Trophoblast cell (in vitro differentiated cells and primary cell): ENCODE measurements at regions not wholly inside any gene's neighbourhood (a gene's known extent, or its start where the extent isn't known, plus 50 kb on each side); places are given as distances from the start of the nearest gene placed in this dataset.

ENCODE experiments used
- DNase-seq, 2 donors: peaks; one replicate each; pipeline ENCODE4 v3.0.0-alpha.2; 2016
- H2AFZ ChIP-seq: 2 replicates; pipeline ENCODE4 v1.6.1; 2013; ENCODE audit warnings: low read length, moderate library complexity, mild to moderate bottlenecking; ENCODE audit not compliant: insufficient read depth, poor library complexity
- H2AK5ac ChIP-seq: 2 replicates; pipeline ENCODE4 v1.6.1; 2013; ENCODE audit warnings: mild to moderate bottlenecking, low read length
- H2BK120ac ChIP-seq: 2 replicates; pipeline ENCODE4 v1.6.1; 2013; ENCODE audit warnings: low read length, mild to moderate bottlenecking, moderate library complexity; ENCODE audit not compliant: insufficient read depth, poor library complexity
- H2BK12ac ChIP-seq: 2 replicates; pipeline ENCODE4 v1.6.1; 2013; ENCODE audit warnings: mild to moderate bottlenecking, low read length, moderate library complexity
- H2BK5ac ChIP-seq: 2 replicates; pipeline ENCODE4 v1.6.1; 2013; ENCODE audit warnings: low read length, low read depth, moderate library complexity, mild to moderate bottlenecking; ENCODE audit not compliant: poor library complexity
- H3K14ac ChIP-seq: 2 replicates; pipeline ENCODE4 v1.6.1; 2013; ENCODE audit warnings: mild to moderate bottlenecking, low read length
- H3K18ac ChIP-seq: 2 replicates; pipeline ENCODE4 v1.6.1; 2013; ENCODE audit warnings: mild to moderate bottlenecking, low read length
- H3K23ac ChIP-seq: 2 replicates; pipeline ENCODE4 v1.6.1; 2013; ENCODE audit warnings: low read length
- H3K27ac ChIP-seq: 2 replicates; pipeline ENCODE4 v1.5.1; 2013; ENCODE audit warnings: low read depth, mild to moderate bottlenecking, inconsistent platforms, low read length, moderate library complexity
- H3K27me3 ChIP-seq: 2 replicates; pipeline ENCODE4 v1.6.1; 2013; ENCODE audit warnings: inconsistent platforms, mild to moderate bottlenecking, low read length, moderate library complexity; ENCODE audit not compliant: insufficient read depth
- H3K36me3 ChIP-seq, 2 experiments: 1 replicate in 1 of 2; 2 replicates in 1 of 2; pipeline ENCODE4 v1.6.1; 2013; ENCODE audit warnings: low read length in 2 of 2, mild to moderate bottlenecking in 2 of 2, moderate library complexity in 1 of 2; ENCODE audit not compliant: insufficient read depth in 2 of 2, control insufficient read depth in 1 of 2
- H3K4ac ChIP-seq: 2 replicates; pipeline ENCODE4 v1.6.1; 2013; ENCODE audit warnings: low read depth, mild to moderate bottlenecking, low read length, moderate library complexity
- H3K4me1 ChIP-seq, 2 experiments: 1 replicate in 1 of 2; 2 replicates in 1 of 2; pipeline ENCODE4 v1.6.1; 2013; ENCODE audit warnings: low read length in 2 of 2, mild to moderate bottlenecking in 2 of 2, moderate library complexity in 1 of 2; ENCODE audit not compliant: insufficient read depth in 2 of 2, control insufficient read depth in 1 of 2
- H3K4me2 ChIP-seq: 2 replicates; pipeline ENCODE4 v1.6.1; 2013; ENCODE audit warnings: inconsistent platforms, mild to moderate bottlenecking, low read length, moderate library complexity
- H3K4me3 ChIP-seq: 2 replicates; pipeline ENCODE4 v1.5.1; 2013; ENCODE audit warnings: mild to moderate bottlenecking, low read depth, low read length, inconsistent platforms
- H3K79me1 ChIP-seq: one replicate; pipeline ENCODE4 v1.6.1; 2013; ENCODE audit warnings: low read length
- H3K79me2 ChIP-seq: 2 replicates; pipeline ENCODE4 v1.6.1; 2013; ENCODE audit warnings: low read length, mild to moderate bottlenecking; ENCODE audit not compliant: control insufficient read depth, insufficient read depth, poor library complexity
- H3K9ac ChIP-seq: 2 replicates; pipeline ENCODE4 v1.6.1; 2013; ENCODE audit warnings: mild to moderate bottlenecking, low read length
- H3K9me3 ChIP-seq: 2 replicates; pipeline ENCODE4 v1.6.1; 2013; ENCODE audit warnings: low read depth, mild to moderate bottlenecking, control low read depth, inconsistent platforms, low read length; ENCODE audit not compliant: insufficient read depth
- H4K12ac ChIP-seq: 2 replicates; pipeline ENCODE4 v1.6.1; 2013; ENCODE audit warnings: low read depth, mild to moderate bottlenecking, low read length, moderate library complexity
- H4K8ac ChIP-seq: 2 replicates; pipeline ENCODE4 v1.6.1; 2013; ENCODE audit warnings: low read depth, mild to moderate bottlenecking, low read length, moderate library complexity
- H4K91ac ChIP-seq: one replicate; pipeline ENCODE4 v1.6.1; 2013; ENCODE audit warnings: low read depth, mild to moderate bottlenecking, low read length, moderate library complexity
- WGBS: extraction: QIAGEN DNeasy Blood & Tissue Kit; methylation state at CpG from one replicate; pipeline ENCODE4 v1.1.7; 2013; ENCODE audit warnings: missing lambda C conversion rate; ENCODE audit not compliant: insufficient read length, insufficient coverage; ENCODE audit errors: extremely low coverage; 5-methylcytosine and 5-hydroxymethylcytosine counted together

DNA sequence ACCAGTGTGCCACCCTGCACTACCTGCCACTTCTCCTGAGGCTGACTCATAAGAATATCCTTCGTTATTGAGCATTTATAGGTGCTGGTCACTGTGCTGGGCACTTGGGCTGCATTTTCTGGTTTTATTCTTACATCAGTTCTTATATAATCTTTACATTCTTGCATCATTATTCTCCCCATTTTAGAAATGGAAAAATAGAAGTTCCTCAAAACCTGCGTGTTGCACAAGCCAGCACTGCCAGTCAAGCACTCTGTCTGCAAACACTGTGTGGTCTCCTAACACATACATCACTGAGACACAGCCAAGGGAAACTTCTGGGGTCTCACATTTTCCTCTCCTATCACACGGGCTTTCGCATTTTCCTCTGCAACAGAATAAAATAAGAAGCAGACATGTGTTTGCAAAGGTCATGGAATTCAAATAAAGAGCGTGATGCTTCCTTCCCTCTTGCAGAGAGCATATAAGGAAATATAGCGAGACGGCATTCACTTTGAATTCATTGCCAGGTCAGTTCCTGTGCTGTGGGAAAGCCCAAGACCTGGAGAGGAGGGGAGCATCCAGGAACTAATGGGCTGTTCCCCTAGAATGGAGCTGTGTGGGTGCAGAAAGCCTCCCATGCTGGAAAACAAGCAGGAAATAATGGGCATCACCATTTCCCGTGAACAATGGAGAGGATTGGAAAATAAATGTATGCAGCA, 73.9 kb upstream of the SEZ6L start:
- no peaks in the 10 kb centered on the region for H3K27me3 ChIP-seq
- no peaks in the 10 kb centered on the region for H3K79me2 ChIP-seq
- H3K4ac ChIP-seq: no peak overlapping the region
- no CpG with 5 or more reads among the region's 8 CpGs for WGBS
- no peak overlapping the region for H3K9ac ChIP-seq
- H2BK5ac ChIP-seq: no peak overlapping the region
- no peak overlapping the region for H2BK12ac ChIP-seq
- no peak overlapping the region for H2AK5ac ChIP-seq
- no peak overlapping the region for H4K91ac ChIP-seq
- no peak for DNase-seq
- H2AFZ ChIP-seq: no peak overlapping the region
- no peak overlapping the region for H4K8ac ChIP-seq
- no peaks in the 10 kb centered on the region for H3K4me1 ChIP-seq
- no peaks in the 10 kb centered on the region for H3K79me1 ChIP-seq
- no peak overlapping the region for H3K23ac ChIP-seq
- no peaks in the 10 kb centered on the region for H3K36me3 ChIP-seq
- no peak overlapping the region for H4K12ac ChIP-seq
- H3K9me3 ChIP-seq: peaks cover 2% of the 10 kb centered on the region
- no peak overlapping the region for H3K27ac ChIP-seq
- H3K14ac ChIP-seq: no peak overlapping the region
- H3K18ac ChIP-seq: no peak overlapping the region
- no peak overlapping the region for H2BK120ac ChIP-seq
- H3K4me3 ChIP-seq: no peak overlapping the region
- no peak overlapping the region for H3K4me2 ChIP-seq

DNA sequence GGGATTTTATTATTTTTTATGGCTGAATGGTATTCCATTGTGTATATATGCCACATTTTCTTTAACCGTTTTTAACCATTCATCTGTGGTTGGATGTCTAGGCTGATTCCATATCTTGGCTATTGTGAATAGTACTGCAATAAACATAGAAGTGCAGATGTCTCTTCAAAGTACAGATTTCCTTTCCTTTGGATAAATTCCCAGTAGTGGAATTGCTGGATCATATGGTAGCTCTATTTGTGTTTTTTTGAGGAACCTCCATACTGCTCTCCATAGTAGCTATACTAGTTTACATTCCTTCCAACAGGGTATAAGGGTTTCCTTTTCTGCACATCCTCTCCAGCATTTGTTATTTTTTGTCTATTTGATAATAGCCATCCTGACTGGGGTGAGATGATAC, 71.9 kb upstream of the SEZ6L start:
- no peak overlapping the region for H3K14ac ChIP-seq
- no peaks in the 10 kb centered on the region for H3K27me3 ChIP-seq
- H3K27ac ChIP-seq: no peak overlapping the region
- no peak overlapping the region for H4K91ac ChIP-seq
- H2AFZ ChIP-seq: no peak overlapping the region
- no peak overlapping the region for H4K12ac ChIP-seq
- no peak overlapping the region for H4K8ac ChIP-seq
- H2AK5ac ChIP-seq: no peak overlapping the region
- H2BK120ac ChIP-seq: no peak overlapping the region
- H3K79me1 ChIP-seq: no peaks in the 10 kb centered on the region
- no peak overlapping the region for H3K23ac ChIP-seq
- no peak overlapping the region for H3K4me2 ChIP-seq
- no peak overlapping the region for H2BK5ac ChIP-seq
- no peak overlapping the region for H3K4ac ChIP-seq
- no peak overlapping the region for H3K4me3 ChIP-seq
- no peak overlapping the region for H3K18ac ChIP-seq
- H3K9me3 ChIP-seq: peaks cover 2% of the 10 kb centered on the region
- H3K9ac ChIP-seq: no peak overlapping the region
- H3K79me2 ChIP-seq: no peaks in the 10 kb centered on the region
- H3K4me1 ChIP-seq: peaks cover 0 to 2% of the 10 kb centered on the region in 2 experiments
- H2BK12ac ChIP-seq: no peak overlapping the region
- no peaks in the 10 kb centered on the region for H3K36me3 ChIP-seq
- WGBS: no CpG with 5 or more reads among the region's 1 CpG
- no peak for DNase-seq

DNA sequence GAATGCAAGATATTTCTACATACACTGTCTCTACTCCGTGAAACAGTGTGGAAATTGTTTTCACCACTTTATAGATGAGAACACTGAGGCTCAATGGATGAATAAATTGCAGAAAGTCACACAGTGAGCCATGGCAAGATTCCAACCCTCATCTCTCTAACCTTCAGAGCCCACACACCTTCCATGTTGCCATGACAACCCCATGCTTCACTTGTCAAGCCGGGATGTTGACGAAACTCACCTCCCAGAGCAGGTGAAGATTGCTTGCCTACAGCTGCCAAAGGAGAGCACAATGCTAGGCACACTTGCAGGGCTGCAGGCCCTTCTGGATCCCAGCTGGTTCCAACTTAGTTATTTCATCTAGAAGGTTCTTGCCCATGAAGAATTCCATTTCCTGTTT, 71.4 kb upstream of the SEZ6L start:
- Histone ChIP-seq H3K9ac (no peak overlapping the region), H3K9me3 (peaks cover 2% of the 10 kb centered on the region), H3K4me3 (no peak overlapping the region), H3K36me3 (no peaks in the 10 kb centered on the region), H3K14ac (no peak overlapping the region), H2BK12ac (no peak overlapping the region), H3K27ac (no peak overlapping the region), H4K91ac (no peak overlapping the region), H2AK5ac (no peak overlapping the region), H2AFZ (no peak overlapping the region), H4K8ac (no peak overlapping the region), H3K23ac (no peak overlapping the region), H3K4me1 (peaks cover 0 to 2% of the 10 kb centered on the region in 2 experiments), H4K12ac (no peak overlapping the region), H3K4me2 (no peak overlapping the region), H2BK5ac (no peak overlapping the region), H3K18ac (no peak overlapping the region), H3K79me1 (no peaks in the 10 kb centered on the region), H3K79me2 (no peaks in the 10 kb centered on the region), H2BK120ac (no peak overlapping the region), H3K4ac (no peak overlapping the region), H3K27me3 (no peaks in the 10 kb centered on the region)
- peak in 1 of 2 donors; percentile 6 for DNase-seq
- WGBS: no CpG with 5 or more reads among the region's 3 CpGs

DNA sequence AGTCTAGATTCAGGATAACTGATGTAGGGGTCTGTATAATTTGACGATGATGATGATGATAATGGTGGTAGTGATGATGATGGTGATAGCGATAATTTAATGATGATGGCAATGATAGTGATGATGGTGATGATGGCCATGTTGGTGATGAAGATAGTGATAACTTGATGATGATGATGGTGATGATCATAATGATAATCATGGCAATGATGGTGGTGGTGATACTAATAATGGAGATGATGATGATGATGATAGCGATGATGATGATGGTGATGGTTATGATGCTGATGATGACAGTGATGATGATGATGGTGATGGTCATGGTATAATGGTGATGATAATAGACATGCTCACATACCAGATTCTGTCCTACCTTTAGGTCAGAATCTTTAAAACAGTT, 66.2 kb upstream of the SEZ6L start:
- H3K4ac ChIP-seq: no peak overlapping the region
- no CpG with 5 or more reads among the region's 3 CpGs for WGBS
- no peaks in the 10 kb centered on the region for H3K9me3 ChIP-seq
- no peak overlapping the region for H2AFZ ChIP-seq
- H3K4me2 ChIP-seq: no peak overlapping the region
- H4K8ac ChIP-seq: no peak overlapping the region
- no peak overlapping the region for H3K23ac ChIP-seq
- H2AK5ac ChIP-seq: no peak overlapping the region
- H3K79me2 ChIP-seq: no peaks in the 10 kb centered on the region
- no peak for DNase-seq
- no peak overlapping the region for H4K91ac ChIP-seq
- no peak overlapping the region for H3K4me3 ChIP-seq
- H2BK12ac ChIP-seq: no peak overlapping the region
- H3K79me1 ChIP-seq: no peaks in the 10 kb centered on the region
- no peak overlapping the region for H4K12ac ChIP-seq
- H3K36me3 ChIP-seq: no peaks in the 10 kb centered on the region
- H3K27me3 ChIP-seq: no peaks in the 10 kb centered on the region
- no peak overlapping the region for H3K9ac ChIP-seq
- H3K27ac ChIP-seq: no peak overlapping the region
- no peak overlapping the region for H3K18ac ChIP-seq
- H3K14ac ChIP-seq: no peak overlapping the region
- peaks cover 0 to 2% of the 10 kb centered on the region in 2 experiments for H3K4me1 ChIP-seq
- H2BK120ac ChIP-seq: no peak overlapping the region
- H2BK5ac ChIP-seq: no peak overlapping the region
